Endodermal cell (in vitro differentiated cells): ENCODE measurements at regions not wholly inside any gene's neighbourhood (a gene's known extent, or its start where the extent isn't known, plus 50 kb on each side); places are given as distances from the start of the nearest gene placed in this dataset.

Experiments used
- DNase-seq: peaks from one replicate; pipeline ENCODE4 v3.0.0-alpha.2; 2017
- H3K27ac ChIP-seq: 2 replicates; pipeline ENCODE4 v1.5.1; 2013; ENCODE audit warnings: mild to moderate bottlenecking, low read depth, low read length, moderate library complexity
- H3K27me3 ChIP-seq: 2 replicates; pipeline ENCODE4 v1.6.1; 2013; ENCODE audit warnings: mild to moderate bottlenecking, low read length, moderate library complexity; ENCODE audit not compliant: insufficient read depth, control insufficient read depth, poor library complexity, severe bottlenecking
- H3K36me3 ChIP-seq: 2 replicates; pipeline ENCODE4 v1.7.0; 2013; ENCODE audit warnings: mild to moderate bottlenecking, low read length, moderate library complexity; ENCODE audit not compliant: control insufficient read depth, insufficient read depth
- H3K4me1 ChIP-seq: one replicate; pipeline ENCODE4 v1.7.0; 2013; ENCODE audit warnings: low read length; ENCODE audit not compliant: control insufficient read depth, insufficient read depth
- H3K4me3 ChIP-seq: 2 replicates; pipeline ENCODE4 v1.5.1; 2013; ENCODE audit warnings: mild to moderate bottlenecking, low read length, moderate library complexity
- H3K9ac ChIP-seq: 2 replicates; pipeline ENCODE4 v1.6.1; 2013; ENCODE audit warnings: mild to moderate bottlenecking, low read length, moderate library complexity; ENCODE audit not compliant: poor library complexity, severe bottlenecking; ENCODE audit errors: extremely low read depth
- H3K9me3 ChIP-seq: 2 replicates; pipeline ENCODE4 v1.6.1; 2013; ENCODE audit warnings: mild to moderate bottlenecking, low read length, moderate library complexity; ENCODE audit not compliant: control insufficient read depth
- H3K27ac Mint-ChIP-seq: 2 replicates; pipeline ENCODE4 v1.8.0; 2020; ENCODE audit warnings: mixed read lengths
- H3K27me3 Mint-ChIP-seq: 2 replicates; pipeline ENCODE4 v1.8.0; 2021; ENCODE audit warnings: mild to moderate bottlenecking, mixed read lengths; ENCODE audit not compliant: insufficient read depth
- H3K36me3 Mint-ChIP-seq: 2 replicates; pipeline ENCODE4 v1.8.0; 2020; ENCODE audit warnings: low read depth, mixed read lengths
- H3K4me1 Mint-ChIP-seq: 2 replicates; pipeline ENCODE4 v1.8.0; 2020; ENCODE audit warnings: mixed read lengths
- H3K4me3 Mint-ChIP-seq: 2 replicates; pipeline ENCODE4 v1.8.0; 2020; ENCODE audit warnings: mild to moderate bottlenecking, moderate library complexity, mixed read lengths
- H3K9me3 Mint-ChIP-seq: 2 replicates; pipeline ENCODE4 v1.8.0; 2020; ENCODE audit warnings: mild to moderate bottlenecking, mixed read lengths
- WGBS, 2 experiments: methylation state at CpG; one replicate each; pipeline versions ENCODE4 v1.1.5 to v1.1.7; 2013; ENCODE audit warnings: missing lambda C conversion rate in 2 of 2, mixed read lengths in 1 of 2; ENCODE audit not compliant: insufficient coverage in 1 of 2, insufficient read length in 1 of 2; 5-methylcytosine and 5-hydroxymethylcytosine counted together
- TF ChIP-seq, protein P1 (sequence below): fragments of 200-600 bp; sonication (generic); conservative IDR thresholded peaks from 2 replicates; pipeline ENCODE4 v1.5.0; 2021; ENCODE audit warnings: antibody characterized with exemption, mild to moderate bottlenecking

DNA sequence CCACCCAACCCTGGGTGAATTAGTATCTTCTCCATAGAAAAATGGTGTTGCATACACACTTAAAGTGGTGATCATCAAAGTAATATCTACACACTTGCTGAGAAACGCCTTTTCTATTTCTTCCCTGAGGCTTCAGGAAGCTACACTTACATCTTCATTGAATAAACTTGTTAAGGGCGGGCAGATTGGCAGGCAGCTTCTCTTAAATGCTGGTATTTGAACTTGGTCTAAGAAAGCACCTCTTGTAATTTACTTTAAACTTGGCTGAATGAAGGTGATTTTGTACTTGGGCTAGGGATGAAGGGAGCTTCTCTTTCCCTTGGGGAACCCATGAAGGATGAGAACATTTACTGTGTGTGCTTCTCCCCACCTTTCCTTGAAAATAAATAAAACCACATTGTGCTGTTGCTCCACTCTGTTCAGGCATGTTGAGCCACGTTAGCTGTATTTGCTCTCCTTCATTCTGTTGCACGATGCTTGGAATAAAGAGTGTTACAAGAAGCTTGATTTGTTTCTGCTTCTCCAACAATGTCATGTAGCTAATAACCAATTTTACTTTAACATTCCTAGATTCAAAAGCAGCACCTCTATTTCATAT lies 430.1 kb downstream of the ANKRD50 start:
- Mint-ChIP-seq H3K4me3 (no peak overlapping the region), H3K27ac (no peak overlapping the region), H3K4me1 (peaks cover 13% of the 10 kb centered on the region), H3K9me3 (peaks cover 3% of the 10 kb centered on the region), H3K36me3 (no peaks in the 10 kb centered on the region), H3K27me3 (no peaks in the 10 kb centered on the region)
- H3K9me3 ChIP-seq: peaks cover 7% of the 10 kb centered on the region
- no peak overlapping the region for H3K9ac ChIP-seq
- H3K4me3 ChIP-seq: no peak overlapping the region
- 88 to 92% methylated on average over 2 to 4 of the region's 4 CpGs for WGBS, 2 experiments
- TF ChIP-seq, protein P1, sequence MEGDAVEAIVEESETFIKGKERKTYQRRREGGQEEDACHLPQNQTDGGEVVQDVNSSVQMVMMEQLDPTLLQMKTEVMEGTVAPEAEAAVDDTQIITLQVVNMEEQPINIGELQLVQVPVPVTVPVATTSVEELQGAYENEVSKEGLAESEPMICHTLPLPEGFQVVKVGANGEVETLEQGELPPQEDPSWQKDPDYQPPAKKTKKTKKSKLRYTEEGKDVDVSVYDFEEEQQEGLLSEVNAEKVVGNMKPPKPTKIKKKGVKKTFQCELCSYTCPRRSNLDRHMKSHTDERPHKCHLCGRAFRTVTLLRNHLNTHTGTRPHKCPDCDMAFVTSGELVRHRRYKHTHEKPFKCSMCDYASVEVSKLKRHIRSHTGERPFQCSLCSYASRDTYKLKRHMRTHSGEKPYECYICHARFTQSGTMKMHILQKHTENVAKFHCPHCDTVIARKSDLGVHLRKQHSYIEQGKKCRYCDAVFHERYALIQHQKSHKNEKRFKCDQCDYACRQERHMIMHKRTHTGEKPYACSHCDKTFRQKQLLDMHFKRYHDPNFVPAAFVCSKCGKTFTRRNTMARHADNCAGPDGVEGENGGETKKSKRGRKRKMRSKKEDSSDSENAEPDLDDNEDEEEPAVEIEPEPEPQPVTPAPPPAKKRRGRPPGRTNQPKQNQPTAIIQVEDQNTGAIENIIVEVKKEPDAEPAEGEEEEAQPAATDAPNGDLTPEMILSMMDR: no peak
- H3K4me1 ChIP-seq: peaks cover 4% of the 10 kb centered on the region
- no peaks in the 10 kb centered on the region for H3K36me3 ChIP-seq
- DNase-seq: no peak
- no peaks in the 10 kb centered on the region for H3K27me3 ChIP-seq
- H3K27ac ChIP-seq: no peak overlapping the region

DNA sequence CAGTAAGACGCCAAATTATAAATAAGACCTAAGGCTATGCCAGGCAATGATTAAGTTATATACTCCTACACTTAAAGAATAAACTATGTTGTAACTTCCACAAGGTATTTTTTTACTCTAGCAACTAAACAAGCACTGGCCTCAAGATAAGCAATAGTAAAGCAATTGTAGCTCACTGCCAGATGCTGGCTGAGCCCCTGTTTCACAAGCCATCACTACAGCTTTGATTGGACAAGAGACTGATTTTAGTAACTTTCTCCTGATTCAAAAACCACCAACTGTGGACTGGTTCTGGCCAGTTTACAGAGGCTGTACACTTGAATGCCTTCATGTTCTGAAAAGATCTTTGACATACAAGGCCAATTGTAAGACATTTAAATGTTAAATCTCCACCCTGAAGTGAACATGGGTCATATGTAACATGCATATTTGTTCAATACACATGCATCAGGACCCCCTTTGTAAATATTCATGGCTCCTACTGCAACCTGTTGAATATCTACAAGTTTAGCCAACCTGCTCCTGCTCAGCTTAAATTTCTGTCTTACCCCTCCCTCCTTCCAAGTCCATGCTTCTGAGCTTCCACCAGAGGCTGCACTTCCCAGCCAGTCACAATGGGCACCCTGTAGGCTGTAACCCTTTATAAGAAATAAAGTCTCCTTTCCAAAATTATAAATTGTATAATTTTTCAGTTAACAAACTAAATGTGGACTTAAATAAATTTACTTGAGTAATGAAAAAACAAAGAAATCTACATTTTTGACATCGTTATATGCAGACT lies 423.6 kb downstream of the ANKRD50 start:
- no peak for DNase-seq
- no peaks in the 10 kb centered on the region for H3K4me1 Mint-ChIP-seq
- 89% methylated on average over 1 of the region's 2 CpGs; no CpG with 5 or more reads in 1 of the 2 experiments for WGBS, 2 experiments
- H3K36me3 Mint-ChIP-seq: no peaks in the 10 kb centered on the region
- H3K4me1 ChIP-seq: no peaks in the 10 kb centered on the region
- no peak overlapping the region for H3K27ac ChIP-seq
- H3K27me3 ChIP-seq: no peaks in the 10 kb centered on the region
- peaks cover 7% of the 10 kb centered on the region for H3K9me3 ChIP-seq
- no peak overlapping the region for H3K9ac ChIP-seq
- no peaks in the 10 kb centered on the region for H3K36me3 ChIP-seq
- H3K4me3 ChIP-seq: no peak overlapping the region
- H3K27ac Mint-ChIP-seq: no peak overlapping the region
- H3K4me3 Mint-ChIP-seq: no peak overlapping the region
- TF ChIP-seq, protein P1: peak; percentile 53
- peaks cover 3% of the 10 kb centered on the region for H3K9me3 Mint-ChIP-seq
- H3K27me3 Mint-ChIP-seq: no peaks in the 10 kb centered on the region

DNA sequence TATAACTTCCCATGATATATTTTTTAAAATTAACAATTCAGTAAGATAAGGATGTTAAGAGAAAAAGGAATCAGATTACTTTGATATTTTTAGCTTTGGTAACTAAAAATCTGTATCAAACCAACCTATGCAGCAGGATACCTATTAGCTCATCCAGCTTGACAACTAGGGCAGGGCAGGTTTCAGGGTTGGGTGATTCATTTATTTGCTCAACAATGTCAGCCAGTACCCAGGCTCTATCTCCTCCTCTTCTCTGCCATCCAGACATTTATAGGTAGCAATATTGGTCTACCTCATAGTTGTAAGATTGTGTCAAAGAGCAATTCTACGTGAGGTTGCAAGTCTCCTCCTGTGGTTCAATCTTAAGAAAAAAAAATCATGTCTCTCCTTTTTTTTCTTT lies 421.9 kb downstream of the ANKRD50 start:
- 100% methylated on average over 1 of the region's 1 CpG; no CpG with 5 or more reads in 1 of the 2 experiments for WGBS, 2 experiments
- no peak overlapping the region for H3K27ac Mint-ChIP-seq
- Histone ChIP-seq H3K4me1 (peaks cover 6% of the 10 kb centered on the region), H3K9me3 (peaks cover 1% of the 10 kb centered on the region), H3K27ac (no peak overlapping the region), H3K4me3 (no peak overlapping the region), H3K36me3 (no peaks in the 10 kb centered on the region), H3K27me3 (no peaks in the 10 kb centered on the region), H3K9ac (no peak overlapping the region)
- no peaks in the 10 kb centered on the region for H3K4me1 Mint-ChIP-seq
- no peak overlapping the region for H3K4me3 Mint-ChIP-seq
- no peaks in the 10 kb centered on the region for H3K27me3 Mint-ChIP-seq
- no peaks in the 10 kb centered on the region for H3K9me3 Mint-ChIP-seq
- no peak for DNase-seq
- no peaks in the 10 kb centered on the region for H3K36me3 Mint-ChIP-seq
- TF ChIP-seq, protein P1: no peak
